ENCODE measurements at regions not wholly inside any gene's neighbourhood (a gene's known extent, or its start where the extent isn't known, plus 50 kb on each side); places are given as distances from the start of the nearest gene placed in this dataset.

DNA sequence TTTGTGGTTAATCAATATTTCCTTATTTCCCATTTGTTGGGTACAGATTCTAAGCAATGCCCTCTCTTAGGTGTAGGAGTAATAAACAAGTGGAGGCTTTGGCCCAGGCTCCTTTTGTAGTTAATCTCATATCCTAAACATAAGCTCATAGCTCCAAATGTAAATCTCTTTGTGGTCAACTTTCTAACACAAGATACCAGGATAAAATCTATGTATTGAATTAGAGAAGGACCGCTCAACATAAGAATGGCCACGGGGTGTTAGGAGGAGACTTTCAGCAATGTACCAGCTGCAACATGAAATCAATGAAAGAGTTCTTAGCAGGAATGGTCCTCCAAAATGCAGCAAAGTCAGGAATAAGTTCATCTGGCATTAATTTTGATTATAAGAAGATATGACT lies 334.5 kb upstream of the ITGA1 start:
- H3K4me1 ChIP-seq (replicated peaks in 1 of 4; ENCODE audit: control insufficient read depth in 3 of 4, insufficient read depth in 4 of 4, low read length in 3 of 4), result peaks cover 0 to 4% (median 2%) of the 10 kb centered on the region in 4 experiments; a peak in 2 of 7 replicates
- H2AK5ac ChIP-seq (ENCODE audit: low read depth, low read length), result no peak overlapping the region
- no peaks in the 10 kb centered on the region for H3K79me2 ChIP-seq (ENCODE audit: control insufficient read depth in 1 of 2, insufficient read depth in 2 of 2, low read length in 2 of 2)
- H3K18ac ChIP-seq (ENCODE audit: extremely low read depth, low read length), result no peak overlapping the region
- no peak overlapping the region for H2AFZ ChIP-seq (ENCODE audit: low read length)
- no peak overlapping the region for H3K9ac ChIP-seq (replicated peaks in 1 of 4; ENCODE audit: extremely low read depth in 1 of 4, low read depth in 3 of 4, low read length in 3 of 4)
- no peak overlapping the region for H2BK15ac ChIP-seq (ENCODE audit: low read length)
- H3K56ac ChIP-seq (replicated peaks; ENCODE audit: insufficient read length, low read depth, low read length), result no peak overlapping the region
- H3K27ac ChIP-seq (ENCODE audit: low read depth, low read length), result no peak overlapping the region
- no peak overlapping the region for H2BK5ac ChIP-seq (ENCODE audit: low read depth, low read length)
- CTCF ChIA-PET (ENCODE audit: partially characterized antibody), result no interaction called here
- POLR2A ChIA-PET (ENCODE audit: partially characterized antibody), result no interaction called here
- H3K4me3 ChIP-seq (ENCODE audit: extremely low read depth in 1 of 4, insufficient read depth in 2 of 4, low read depth in 3 of 4, low read length in 4 of 4), result no peak overlapping the region; a peak in 1 of 8 replicates
- no peak overlapping the region for H3K4ac ChIP-seq (replicated peaks; ENCODE audit: insufficient read length, low read depth, low read length)
- H3K4me2 ChIP-seq (ENCODE audit: insufficient read depth in 1 of 2, low read depth in 2 of 2, low read length in 2 of 2), result peak overlapping the region in 1 of 2 experiments; percentile 6; a peak in 2 of 4 replicates
- H3K14ac ChIP-seq (ENCODE audit: insufficient read length), result no peak overlapping the region
- H3K9me3 ChIP-seq (ENCODE audit: insufficient read depth in 2 of 2, low read depth in 1 of 2, low read length in 1 of 2), result no peaks in the 10 kb centered on the region
- H4K8ac ChIP-seq (ENCODE audit: extremely low read depth, insufficient read depth, low read length), result no peak overlapping the region
- TF ChIP-seq CEBPB (IDR thresholded peaks at IDR 0.05; ENCODE audit: low read depth, low read length) (no peak), RAD21 (IDR thresholded peaks at IDR 0.05 in 1 of 2, conservative IDR thresholded peaks at IDR 0.05 in 1 of 2; ENCODE audit: low read depth in 2 of 2, low read length in 2 of 2) (no peak)
- TF ChIP-seq, protein P1, sequence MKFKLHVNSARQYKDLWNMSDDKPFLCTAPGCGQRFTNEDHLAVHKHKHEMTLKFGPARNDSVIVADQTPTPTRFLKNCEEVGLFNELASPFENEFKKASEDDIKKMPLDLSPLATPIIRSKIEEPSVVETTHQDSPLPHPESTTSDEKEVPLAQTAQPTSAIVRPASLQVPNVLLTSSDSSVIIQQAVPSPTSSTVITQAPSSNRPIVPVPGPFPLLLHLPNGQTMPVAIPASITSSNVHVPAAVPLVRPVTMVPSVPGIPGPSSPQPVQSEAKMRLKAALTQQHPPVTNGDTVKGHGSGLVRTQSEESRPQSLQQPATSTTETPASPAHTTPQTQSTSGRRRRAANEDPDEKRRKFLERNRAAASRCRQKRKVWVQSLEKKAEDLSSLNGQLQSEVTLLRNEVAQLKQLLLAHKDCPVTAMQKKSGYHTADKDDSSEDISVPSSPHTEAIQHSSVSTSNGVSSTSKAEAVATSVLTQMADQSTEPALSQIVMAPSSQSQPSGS (IDR thresholded peaks at IDR 0.05; ENCODE audit: low read length), result no peak
- no peak overlapping the region for H4K91ac ChIP-seq (replicated peaks; ENCODE audit: insufficient read length, low read length)
- FAIRE-seq (no peak), DNase-seq (ENCODE audit: low read depth in 1 of 2, low spot score in 2 of 2) (no peak)
- 51% methylated on average over 2 of the region's 2 CpGs; no CpG with 5 or more reads in 1 of the 2 experiments for WGBS, 2 experiments (ENCODE audit: extremely low coverage in 1 of 2, insufficient coverage in 1 of 2, insufficient read length in 1 of 2, insufficient replicate concordance in 2 of 2, low coverage in 1 of 2, low lambda C conversion rate in 2 of 2, missing lambda C conversion rate in 1 of 2)
- H3K23ac ChIP-seq (ENCODE audit: insufficient read length), result no peak overlapping the region
- no peaks in the 10 kb centered on the region for H4K20me1 ChIP-seq (replicated peaks in 1 of 2; ENCODE audit: control insufficient read depth in 1 of 2, insufficient read depth in 2 of 2, low read length in 2 of 2)
- no peaks in the 10 kb centered on the region; a peak in 2 of 8 replicates for H3K36me3 ChIP-seq (ENCODE audit: control insufficient read depth in 2 of 4, insufficient read depth in 4 of 4, low read length in 3 of 4)
- no peak overlapping the region for H4K5ac ChIP-seq (ENCODE audit: insufficient read length, low read depth, low read length)
- H3K23me2 ChIP-seq (ENCODE audit: low read depth, low read length), result no peaks in the 10 kb centered on the region; the same call in 1 of the 2 replicates
- no peaks in the 10 kb centered on the region for H3K27me3 ChIP-seq (replicated peaks in 1 of 4; ENCODE audit: control insufficient read depth in 3 of 4, extremely low read depth in 1 of 4, insufficient read depth in 3 of 4, low read length in 3 of 4)
- no peak overlapping the region for H2BK12ac ChIP-seq (ENCODE audit: low read depth, low read length)
- no peak overlapping the region for H2BK20ac ChIP-seq (ENCODE audit: low read length)
- H2BK120ac ChIP-seq (replicated peaks; ENCODE audit: low read depth, low read length), result no peak overlapping the region
- no peaks in the 10 kb centered on the region for H3K79me1 ChIP-seq (ENCODE audit: low read depth, low read length)

Measured in H1 (cell line).